NCI-H460 (cell line): ENCODE measurements at regions not wholly inside any gene's neighbourhood (a gene's known extent, or its start where the extent isn't known, plus 50 kb on each side); places are given as distances from the start of the nearest gene placed in this dataset.
"Not testable (repeated sequence)": the region's sequence is repeated elsewhere in the genome, so short reads cannot be mapped to it uniquely, and the experiment has no call there.

ENCODE experiments used
- DNase-seq: peaks from one replicate; pipeline ENCODE4 v3.0.0-alpha.2; 2016; ENCODE audit warnings: low read depth; ENCODE audit errors: extremely low read depth

DNA sequence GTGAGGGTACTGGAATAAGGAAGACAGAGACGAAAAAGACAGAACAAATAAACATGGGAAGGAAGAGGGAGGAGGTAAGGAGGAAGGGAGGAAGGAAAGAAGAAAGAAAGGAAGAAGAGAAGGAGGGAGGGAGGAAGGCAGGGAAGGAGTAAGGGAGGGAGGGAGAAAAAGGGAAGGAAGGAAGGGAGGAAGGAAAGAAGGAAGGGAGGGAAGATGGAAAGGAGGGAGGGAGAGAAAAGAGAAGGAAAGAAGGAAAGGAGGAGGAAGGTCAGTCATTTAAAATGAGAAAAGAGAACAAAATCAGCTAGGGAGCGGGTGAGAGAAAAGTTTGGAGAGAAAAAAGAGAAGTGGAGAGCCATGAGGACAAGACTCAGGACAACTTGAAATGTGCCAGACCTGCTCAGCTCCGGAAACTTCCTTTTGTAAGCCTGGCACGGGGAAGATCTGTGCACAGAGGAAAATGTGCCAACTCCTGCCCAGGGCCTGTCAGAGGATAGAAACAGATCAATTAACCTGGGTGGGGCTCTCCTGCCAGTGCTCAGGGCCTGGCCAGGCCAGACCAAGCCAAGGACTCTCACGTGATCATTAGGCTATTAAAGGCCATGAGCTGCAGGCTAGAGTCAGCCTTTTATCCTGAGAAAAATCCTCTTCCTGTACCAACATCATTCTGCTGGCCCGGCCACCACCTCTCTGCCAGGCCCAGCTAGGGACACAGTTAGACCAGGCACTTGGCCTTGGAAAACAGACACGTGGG lies 50.1 kb upstream of the BCL6 start:
- DNase-seq, result no peak

DNA sequence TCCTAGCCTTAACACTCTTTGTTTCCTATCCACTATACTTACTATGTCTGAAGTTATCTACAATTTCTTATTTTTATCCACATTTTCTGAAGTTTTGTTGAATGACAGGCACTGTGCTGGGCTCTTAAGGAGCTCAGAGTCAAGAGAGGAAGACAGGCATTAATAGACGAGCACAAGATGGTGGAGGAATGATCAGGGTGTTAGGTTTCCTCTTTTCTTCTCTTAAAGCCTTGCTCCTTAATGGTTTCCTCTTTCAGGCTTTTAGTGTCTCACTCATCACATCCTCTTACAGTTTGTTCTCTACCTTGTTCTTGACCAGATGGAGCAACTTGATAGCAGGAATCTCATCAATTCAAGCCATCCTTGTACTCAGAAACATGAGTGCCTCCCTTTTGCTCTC lies 52.9 kb upstream of the BCL6 start:
- no peak for DNase-seq

DNA sequence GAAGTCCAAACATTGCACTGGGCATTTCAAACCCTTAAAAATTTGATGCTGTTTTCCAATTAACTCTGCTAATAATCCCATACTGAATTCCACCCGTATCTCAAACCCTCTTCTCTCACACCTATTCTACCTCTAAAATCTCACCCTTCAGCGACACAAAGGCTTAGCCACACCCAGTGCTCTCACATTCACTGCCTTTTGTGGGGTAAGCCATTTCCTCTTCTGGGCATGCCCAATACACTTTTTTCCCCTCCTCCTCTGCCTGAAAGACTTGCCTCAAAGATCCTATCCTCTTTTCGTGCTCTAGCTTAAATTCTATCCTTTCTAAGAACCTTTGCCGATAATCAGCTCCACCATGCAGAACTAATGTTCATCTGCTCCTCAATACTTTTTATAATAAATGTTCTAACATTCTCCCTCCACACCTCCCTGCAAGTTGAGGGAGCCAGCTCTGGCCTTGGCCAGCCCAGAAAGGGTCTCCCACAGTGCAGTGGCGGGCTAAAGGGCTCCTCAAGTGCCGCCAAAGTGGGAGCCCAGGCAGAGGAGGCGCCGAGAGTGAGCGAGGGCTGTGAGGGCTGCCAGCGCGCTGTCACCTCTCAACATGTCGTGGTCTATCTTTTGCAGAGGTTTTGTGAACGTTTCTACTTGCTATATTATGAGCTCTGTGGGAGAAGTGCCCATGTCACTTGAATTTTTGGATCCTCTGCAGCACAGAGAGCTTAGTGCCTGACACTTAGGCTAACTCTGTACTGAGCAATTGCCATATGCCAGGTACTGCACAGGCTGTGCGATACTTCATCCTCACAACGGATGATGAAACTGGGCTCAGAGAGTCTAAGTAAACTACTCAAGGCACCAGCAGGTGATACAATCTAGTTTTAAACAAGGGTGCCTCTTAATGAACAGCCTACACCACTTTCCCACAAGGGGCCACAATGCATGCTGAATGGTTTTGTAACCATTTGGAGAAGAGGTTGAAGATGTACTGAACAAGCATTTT lies 53.6 kb upstream of the BCL6 start:
- DNase-seq, result no peak

DNA sequence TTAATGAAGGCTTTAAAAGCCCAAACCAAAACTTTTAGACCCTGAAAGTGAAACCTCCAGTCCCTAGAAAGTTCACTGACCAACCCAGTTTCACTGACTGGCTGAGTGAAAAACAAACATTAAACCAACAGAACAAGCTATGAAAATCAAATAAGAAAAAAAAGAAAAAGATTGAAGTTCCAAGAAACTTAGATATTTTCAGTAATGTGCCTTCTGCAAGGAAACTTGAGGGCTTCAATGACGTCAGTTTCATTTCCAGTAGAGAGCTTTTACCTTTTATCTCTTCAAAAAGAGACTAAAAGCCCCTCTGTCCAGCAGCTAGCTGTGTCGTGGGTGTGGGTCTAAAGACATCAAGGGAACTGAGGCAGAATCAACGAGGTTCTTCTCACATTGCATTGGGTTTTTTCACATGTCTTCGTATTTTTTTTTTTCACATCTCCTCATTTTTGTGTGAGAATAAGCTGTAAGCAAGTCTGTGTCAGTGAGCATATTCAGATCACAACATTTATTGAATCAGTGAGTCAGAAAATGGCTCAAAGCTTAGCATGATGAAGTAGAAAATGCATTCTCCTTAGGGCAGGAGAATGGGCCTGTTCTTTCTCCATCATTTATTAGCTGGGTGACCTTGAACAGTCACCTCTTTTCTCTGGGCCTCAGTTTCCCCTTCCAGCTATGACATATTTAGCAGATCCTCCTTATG lies 54.8 kb upstream of the BCL6 start:
- no peak for DNase-seq

DNA sequence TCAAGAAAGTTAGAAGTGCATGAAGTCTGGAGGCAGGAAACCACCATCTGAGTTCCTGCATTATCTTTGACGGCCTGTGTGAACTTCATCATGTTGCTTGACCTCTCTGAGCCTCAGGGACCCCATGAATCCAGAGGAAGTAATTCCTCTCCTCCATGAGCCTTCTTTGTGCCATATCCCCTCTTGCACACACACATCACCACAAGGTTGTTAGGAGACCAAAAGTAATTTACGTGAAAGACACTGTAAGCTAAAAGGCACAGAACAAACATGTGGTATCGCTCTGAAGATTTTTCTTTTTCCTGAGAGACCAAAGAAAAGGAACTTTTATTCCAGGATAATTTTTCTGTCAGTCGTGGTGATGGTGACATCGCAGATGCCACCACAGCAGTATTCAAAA lies 55.9 kb upstream of the BCL6 start:
- no peak for DNase-seq

DNA sequence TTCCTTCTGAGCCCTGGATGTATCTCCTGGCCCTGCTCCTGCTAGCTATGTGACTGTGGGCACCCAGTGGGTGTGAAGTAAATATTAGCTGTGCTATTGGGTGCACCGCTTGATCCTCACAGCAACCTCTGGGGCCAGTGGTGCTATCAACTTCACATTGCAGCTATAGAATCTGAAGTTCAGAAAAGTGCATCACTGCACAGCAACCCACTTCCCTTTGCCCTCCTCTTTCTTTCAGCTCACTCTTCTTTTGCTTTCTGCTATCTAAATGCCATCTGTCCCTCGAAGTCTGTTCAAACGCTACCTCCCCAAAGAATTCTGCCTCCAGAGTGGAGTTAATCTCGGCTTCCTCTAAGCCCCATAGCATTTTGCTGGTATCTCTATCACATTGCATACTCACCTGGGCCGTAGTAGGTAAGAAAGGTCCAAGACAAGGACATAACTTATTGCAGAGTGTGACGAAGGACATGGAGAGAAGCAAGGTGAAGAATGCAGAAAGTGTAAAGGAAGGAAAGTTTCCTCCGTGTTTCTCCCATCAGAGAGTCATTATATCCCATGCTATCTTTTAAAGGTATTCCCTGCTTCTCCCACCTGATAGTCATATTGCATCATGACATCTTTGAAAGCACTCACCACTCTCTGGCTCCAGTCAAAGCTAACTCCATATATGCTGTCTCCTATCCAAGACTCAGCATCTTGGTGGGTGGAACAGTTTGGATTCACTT lies 57.1 kb upstream of the BCL6 start:
- DNase-seq, result no peak

DNA sequence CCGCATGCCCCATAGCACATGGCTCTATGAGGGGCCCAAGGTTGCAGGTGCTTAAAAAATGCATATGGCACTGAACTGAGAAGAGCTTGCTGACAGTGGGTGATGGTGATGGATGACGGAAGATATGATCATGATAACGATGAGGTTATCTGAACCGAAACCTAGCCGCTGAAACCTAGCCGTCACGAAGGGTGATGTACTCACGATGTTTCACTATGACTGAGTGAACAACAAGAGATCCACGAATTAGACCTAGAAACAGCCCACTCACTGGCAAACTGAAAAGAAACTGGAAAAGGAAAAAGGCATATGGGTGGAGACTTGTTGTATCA lies 57.6 kb upstream of the BCL6 start:
- DNase-seq, result no peak

DNA sequence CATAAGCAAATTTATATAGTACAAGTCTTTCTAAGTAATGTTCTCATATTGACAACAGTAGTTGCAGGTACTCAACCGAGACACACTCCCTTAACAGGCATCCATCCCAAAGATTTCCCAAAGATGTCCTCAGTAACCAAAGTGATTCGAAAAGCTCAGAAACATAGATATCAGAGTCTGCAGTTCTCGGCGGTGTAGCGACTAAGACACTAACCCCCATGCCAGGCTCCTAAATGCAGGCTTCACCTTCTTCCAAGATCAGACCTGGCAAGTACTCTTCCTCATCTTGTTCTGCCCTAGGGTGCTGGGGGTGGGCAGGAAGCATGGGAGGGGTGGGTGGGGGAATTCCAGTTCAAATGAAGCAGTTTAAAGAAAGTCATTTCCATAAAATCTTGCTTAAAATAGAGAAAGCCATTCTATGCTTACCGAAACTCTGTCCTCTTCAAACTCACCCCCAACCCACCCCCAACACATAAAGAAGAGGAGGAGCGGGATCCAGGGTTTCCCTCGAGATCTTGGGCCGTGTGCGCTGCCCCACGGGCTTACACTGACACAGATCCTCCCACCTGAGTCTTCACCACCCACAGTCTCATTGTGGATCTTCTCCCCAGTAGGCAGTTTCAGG lies 59.0 kb upstream of the BCL6 start:
- no peak for DNase-seq

DNA sequence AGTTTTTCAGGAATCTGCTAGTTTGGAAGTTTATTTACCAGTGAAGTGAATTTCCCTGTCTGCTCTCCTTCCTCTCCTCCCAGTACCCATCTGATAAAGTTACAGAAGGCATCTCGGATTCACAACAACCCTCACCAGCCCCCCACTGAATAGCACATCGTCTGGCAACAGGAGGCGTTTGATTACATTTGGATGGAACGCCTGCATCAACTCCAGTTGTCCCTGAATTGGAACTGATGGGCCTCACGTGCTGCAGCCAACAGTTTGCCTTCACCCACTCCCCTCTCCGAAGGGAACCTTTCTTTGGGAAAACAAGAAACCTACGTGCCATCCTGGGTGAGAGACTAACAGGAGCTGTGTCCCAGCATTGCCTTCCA lies 59.5 kb upstream of the BCL6 start:
- DNase-seq, result no peak

DNA sequence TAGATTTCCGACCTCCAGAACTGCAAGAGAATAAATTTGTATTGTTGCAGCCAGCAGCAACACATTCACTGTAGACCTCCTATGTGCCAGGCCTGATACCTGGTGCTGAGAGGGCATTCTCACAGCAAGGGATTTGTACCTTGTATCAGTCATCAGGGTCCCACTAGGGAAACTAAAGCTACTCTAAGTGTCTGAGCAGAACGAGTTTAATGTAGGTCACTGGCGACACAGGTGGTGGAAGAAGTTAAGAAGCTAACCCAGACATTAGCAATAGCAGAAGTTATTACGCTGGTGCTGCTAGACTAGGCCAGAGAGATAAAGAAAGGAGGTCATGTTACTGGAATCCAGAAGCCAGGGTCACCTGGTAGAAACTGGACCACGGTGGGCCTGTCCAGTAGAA lies 60.5 kb upstream of the BCL6 start:
- DNase-seq, result no peak

DNA sequence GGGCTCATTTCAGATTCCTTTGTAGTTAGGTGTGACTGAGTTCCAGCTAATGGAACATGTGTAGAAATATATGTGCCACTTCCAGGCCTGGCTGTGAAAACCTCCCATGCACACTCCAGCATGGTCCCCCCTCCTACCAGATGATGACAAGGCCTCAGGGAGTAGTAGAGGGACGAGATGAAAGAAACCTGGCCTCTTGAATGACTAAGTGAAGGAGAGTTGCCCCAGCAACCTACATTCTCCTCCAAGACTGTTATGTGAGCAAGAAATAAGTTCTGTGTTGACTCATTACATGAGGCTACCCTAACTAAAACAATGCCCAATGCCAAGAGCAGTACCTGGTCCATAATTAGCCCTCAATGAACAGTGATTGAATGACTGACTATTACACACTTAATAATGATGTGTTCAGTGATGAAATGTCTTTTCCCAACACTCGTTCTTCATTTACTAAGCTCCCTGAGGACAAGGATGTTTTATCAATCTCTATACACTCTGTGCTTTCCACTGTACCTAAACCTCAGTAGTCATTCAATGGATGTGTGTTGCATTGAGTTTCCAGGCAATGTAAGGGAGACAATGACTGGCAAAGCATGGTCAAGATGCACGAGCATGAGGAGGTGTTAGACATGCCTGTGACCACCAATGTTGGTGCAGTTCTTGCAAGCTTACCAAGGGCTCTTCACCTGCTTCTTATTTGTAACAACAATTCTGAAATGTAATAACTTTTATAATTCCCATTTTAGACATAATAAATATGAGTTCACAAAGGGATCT lies 62.0 kb upstream of the BCL6 start:
- DNase-seq, result no peak

DNA sequence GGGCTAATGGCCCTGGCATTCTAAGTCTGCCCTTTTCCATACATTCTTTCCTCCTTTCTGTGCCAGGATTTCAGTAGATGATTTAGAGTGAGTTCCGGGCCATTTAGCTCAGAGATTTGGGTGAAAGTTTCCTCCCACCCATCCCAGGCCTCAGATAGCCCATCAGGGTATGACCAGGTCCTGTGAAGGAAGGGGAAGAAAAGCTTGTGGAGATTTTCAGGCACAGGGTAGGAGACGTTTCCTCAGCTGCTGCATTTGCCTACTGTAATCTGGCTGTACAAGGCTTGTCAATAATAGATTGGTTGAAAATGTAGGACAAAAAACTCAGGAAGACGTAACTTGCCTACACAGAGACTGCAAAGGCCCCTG lies 63.2 kb upstream of the BCL6 start:
- no peak for DNase-seq

DNA sequence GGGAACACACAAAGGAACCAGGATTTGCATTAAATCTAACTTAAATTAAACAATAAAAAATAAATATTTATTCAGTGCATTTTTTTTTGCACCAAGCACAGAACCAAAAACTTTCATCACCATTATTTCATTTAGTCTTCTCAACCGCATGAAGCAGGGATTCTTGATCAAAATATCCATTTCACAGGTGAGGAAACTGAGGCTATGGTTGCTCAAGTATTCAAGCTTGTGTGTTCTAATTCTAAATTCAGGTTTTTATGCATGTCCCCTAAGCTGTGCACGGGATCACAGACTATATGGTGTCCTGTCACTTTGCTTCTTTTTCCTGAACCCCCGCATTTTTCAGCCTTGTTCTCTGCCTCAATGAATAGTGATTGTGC lies 64.3 kb upstream of the BCL6 start:
- DNase-seq, result no peak

DNA sequence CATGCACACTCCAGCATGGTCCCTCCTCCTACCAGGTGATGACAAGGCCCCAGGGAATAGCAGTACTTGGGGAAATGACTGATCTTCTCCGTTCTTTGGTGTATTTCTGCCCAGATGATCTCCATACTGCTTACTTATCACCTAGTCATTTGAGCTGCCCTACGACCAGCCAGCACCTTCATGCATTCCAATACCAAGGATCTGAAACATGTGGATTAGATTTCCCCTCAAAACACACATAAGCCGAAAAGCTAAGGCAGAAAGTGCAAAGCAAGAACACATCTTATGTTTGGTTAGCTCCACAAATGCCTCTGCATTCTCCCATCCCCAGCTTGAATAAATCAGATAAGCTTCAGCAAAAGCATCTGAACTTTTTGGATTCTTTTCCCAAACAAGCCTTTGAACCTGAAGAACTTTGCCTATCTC lies 64.8 kb upstream of the BCL6 start:
- DNase-seq, result no peak

DNA sequence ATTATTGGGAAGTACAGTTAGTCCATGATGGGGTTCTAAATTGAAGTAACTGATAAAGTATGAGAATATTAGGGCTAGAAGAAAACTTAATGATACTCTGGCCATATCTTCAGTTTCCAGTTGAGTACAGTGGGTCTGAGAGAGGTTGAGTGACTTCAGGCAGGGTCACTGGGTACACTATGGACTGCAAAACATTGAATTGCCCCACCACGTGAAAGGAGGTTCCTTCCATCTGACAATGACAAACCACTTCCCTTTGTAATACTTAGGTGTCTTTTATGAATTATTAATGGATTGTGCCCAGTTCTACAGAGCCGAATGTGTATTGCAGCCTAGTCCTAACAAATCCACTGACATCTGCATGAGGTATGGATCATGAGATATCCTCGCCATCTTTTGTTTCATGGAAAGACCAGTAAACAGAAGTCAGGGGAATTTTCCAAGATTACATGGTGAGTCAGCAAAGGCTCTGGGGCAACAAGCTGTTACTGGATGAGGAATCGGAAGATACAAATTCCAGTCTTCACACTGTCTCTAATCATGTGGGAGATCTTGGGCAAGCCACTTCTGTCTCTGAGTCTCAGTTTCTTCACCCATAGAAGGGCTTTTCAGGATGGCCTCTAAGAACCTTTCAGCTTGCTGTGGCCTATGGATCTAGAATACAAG lies 66.5 kb upstream of the BCL6 start:
- no peak for DNase-seq

DNA sequence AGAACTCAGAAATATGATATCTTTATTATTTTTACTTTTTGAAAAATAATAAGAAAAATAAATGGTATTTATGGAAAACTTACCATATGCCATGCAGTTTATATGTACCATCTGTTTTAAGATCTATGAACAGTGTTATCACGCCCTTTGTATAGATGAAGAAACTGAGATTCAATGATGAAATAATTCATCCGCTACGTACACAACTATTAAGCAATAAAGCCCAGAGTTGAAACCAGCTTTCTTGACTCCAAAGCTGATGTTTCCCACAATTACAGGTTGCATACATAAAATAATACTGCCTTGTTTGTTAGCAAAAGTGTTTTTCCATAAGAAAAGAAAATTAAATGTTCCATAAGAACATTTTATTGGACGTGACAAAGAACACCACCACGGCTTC lies 67.2 kb upstream of the BCL6 start:
- no peak for DNase-seq

DNA sequence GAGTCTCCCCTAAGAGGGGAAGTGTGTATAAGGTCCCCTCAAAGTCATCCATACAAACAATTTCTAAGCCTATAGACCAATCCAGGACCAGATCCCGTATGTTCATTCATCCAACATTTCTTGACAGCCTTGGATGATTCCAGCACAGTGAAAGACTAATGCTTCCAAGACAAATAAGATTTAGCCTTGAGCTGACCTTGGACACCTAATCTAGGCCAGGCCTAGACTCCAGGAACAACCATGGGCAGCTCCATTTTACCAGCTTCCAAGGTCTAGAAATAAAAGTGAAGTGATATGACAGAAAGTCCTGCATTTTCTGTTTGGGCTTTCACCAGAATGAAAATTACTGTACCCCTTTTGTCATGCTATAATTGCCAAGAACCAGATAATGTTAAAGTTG lies 67.9 kb upstream of the BCL6 start:
- no peak for DNase-seq

DNA sequence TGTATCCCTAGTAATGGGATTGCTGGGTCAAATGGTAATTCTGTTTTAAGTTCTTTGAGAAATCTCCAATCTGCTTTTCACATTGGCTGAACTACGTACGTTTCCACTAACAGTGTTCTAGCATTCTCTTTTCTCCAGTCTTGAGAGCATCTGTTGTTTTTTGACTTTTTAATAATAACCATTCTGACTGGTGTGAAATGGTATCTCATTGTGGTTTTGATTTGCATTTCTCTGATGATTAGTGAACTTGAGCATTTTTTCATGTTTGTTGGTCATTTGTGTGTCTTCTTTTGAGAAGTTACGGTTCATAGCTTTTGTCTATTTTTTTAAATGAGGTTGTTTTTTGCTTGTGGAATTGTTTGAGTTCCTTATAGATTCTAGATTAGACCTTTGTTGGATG lies 72.5 kb upstream of the BCL6 start:
- DNase-seq, result not testable (repeated sequence)

DNA sequence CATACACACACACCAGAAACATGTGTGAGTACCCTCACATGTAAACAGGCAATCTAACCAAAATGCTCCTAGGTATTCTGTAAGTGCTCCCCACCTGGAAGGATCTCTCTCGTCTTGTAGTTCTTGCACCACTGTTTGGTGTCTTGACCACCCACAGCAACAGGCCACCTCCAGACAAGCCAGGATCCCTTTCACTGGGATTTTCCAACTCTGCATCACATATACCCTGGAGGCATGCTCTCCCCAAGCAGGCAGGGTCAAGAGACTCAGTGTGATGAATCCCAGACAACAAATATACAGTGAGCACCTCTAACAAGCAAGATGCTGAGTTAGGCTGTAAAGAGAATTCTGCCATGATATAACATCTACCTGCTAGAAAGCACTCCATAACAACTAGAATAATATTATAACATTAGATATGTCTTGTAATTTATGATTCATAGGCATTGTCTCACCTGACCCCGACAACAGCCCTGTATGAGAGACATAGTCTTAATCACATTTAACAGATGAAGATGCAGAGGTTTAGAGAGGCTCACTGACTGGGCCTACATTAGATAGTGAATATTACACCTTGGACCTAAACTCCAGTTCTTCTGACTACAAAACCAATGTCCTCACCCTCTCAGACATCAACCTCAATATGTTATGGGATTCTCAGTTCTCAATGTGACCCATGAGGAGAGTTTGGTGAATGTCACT lies 76.5 kb upstream of the BCL6 start:
- DNase-seq, result no peak
